NOMO-1 (cell line): ENCODE measurements at regions not wholly inside any gene's neighbourhood (a gene's known extent, or its start where the extent isn't known, plus 50 kb on each side); places are given as distances from the start of the nearest gene placed in this dataset.

Experiments used
- DNase-seq, 2 experiments: peaks; one replicate each; lab custom pipeline; 2025; ENCODE audit not compliant: unreplicated experiment in 2 of 2; lab: John Stamatoyannopoulos, UW

DNA sequence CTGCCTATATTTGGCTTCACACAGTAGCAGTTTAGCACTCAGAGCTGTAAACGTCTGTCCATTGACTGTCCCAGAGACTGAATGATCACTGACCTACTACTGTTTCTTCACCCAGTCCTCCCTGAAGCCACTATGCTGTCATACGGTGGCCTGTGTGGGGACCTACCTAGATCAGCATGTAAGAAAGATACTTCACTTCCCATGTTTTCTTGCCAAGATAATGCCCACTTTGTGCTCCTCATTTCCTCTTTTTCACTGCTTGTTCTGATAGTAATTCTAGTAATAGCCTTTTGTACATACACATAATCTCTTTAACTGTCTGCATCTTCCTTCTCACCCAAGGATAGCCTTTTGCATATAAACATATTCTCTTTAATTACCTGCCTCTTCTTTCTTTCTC lies 109.9 kb upstream of the TIAM2 start:
- no peak for DNase-seq

DNA sequence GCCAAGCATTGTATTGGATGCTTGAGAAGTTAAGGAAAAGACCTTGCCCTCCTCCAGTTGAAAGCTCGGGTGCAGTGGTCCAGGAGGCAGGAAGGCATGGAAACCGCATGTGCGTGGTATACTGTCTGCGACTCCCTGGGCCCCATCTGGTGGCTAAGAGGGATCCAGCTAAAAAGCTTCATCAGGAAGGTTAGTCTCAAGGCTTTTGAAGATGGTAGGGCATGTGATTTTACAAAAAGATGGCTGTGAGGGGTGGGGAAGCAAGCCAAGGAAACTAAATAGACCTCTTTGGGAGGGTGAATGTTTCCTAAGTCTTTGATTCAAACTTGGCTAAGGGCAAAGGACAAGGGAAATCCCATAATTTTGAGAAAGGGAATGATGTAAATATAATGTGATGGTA lies 109.1 kb upstream of the TIAM2 start:
- DNase-seq = no peak

DNA sequence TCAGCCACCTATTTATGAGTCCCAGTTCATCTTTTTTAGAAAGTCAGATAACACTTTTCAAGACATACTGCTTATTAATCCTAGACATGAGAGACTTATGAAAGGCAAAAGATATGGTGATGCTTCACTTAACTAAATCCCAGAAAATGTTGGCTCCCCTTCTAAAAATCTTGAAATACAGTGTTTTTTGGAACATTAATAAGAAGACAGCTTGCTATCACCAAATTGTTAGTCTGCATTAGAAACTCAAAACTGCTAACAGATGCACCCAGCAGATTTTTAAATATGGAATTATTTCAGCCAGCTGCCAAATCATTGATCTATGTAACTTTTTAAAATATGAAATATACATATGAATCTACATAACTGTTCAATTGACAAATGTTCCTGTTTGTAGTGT lies 108.6 kb upstream of the TIAM2 start:
- DNase-seq = no peak

DNA sequence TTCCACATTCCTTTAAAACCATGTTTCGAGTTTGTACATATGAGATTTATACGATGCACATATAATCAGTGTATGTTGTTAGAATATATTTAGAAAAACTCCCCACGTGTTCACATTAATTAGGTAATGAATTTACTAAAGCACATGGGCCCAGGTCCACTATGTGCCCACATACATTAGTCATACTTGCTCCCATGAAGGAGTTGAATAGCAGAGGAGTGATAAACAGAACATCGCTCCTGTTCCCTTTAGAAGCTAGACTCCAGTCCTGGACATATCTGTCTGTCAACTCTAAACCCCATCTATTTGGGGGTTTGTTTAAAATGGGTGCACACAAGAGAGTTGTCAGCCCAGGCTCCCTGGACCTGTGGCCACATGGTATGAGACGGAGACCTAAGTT lies 108.1 kb upstream of the TIAM2 start:
- DNase-seq = no peak

DNA sequence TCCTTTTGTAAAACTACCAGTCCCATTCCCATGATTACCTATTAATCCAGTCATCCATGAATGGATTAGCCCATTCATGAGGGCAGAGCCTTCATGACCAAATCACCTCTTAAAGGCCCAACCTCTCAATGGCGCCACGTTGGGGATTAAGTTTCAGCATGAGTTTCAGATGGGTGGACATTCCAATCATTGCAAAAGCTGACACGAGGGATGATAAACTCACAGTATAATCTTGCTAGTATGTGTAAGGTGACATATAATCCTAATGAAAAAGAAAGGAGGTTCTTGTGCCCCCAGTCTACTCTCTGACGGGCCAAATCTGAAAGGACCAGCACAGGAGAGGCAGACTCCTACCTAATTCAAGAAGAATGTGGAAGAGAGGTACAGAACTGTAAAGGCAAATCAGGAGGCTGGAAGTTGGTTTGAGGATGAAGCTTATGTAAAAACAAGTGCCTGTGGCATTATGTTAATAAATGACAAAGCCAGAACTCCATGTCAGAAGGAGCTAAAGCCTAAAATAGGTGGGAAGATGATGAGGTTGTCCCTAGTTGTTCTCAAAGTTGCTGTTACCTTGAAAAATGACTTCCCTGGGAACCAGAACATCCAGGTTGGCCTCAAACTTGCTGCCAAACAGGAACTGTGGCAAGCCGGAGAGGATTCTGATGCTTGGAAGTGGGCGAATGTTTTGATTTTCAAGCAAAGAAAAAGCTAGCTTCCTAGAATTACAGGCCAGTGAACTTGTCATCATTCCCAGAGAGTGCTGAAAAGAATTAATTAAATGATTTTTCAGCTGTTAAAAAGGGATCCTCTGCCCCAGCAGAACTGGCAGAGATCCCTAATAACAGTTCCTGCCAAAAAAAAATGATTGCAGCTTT lies 106.5 kb upstream of the TIAM2 start:
- DNase-seq = no peak

DNA sequence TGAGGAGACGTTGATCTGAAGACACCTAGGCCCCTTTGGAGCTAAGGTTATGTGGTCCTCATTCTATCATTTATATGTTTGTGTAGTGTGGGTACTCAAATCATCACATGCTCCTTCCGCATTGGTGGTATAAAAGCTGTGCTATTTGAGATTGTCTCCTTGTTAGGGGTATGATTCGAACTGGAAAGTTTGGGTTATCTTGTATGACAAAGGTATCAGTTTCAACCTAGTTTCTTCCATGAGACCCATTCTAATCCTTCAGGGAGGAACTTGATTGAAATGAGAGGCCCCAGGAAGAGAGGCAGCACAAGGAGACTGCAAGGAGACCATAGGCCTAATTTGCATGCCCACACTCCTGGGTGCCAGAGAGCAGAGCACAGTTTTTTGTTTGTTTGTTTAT lies 104.2 kb upstream of the TIAM2 start:
- DNase-seq = no peak

DNA sequence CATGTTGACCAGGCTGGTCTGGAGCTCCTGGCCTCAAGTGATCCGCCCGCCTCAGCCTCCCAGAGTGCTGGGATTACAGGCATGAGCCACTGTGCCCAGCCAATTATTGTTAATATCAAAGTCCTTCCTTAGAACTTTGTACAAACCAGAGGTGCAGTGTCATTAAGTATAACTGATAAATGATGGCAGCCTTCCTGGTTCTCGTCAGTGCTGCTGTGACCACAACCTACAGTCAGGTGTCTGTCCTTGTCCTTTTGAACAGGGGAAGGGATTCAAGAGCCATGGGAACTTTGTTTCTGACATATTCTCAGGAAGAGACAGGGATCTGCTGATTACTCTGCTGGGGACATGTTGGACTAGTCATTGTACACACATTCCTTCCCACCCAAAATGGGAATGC lies 103.2 kb upstream of the TIAM2 start:
- no peak for DNase-seq

DNA sequence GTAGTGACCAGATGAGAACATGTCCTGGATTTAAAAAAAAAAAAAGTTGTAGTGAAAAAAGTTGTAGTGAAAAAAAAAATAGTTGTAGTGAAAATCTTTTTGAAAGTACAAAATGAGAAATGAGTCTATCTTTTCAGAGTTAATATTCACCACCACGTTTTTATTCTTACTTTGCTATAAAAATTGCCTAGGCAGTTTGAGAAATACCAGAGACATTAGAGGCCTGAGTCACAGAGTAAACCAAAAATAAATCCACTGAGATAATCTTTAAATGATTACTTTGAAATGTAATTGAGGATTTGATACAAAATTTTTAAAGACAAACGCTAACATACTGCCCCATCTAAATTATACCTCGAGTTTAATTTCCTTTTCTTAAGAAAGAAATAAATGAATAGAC lies 101.2 kb upstream of the TIAM2 start:
- DNase-seq = no peak

DNA sequence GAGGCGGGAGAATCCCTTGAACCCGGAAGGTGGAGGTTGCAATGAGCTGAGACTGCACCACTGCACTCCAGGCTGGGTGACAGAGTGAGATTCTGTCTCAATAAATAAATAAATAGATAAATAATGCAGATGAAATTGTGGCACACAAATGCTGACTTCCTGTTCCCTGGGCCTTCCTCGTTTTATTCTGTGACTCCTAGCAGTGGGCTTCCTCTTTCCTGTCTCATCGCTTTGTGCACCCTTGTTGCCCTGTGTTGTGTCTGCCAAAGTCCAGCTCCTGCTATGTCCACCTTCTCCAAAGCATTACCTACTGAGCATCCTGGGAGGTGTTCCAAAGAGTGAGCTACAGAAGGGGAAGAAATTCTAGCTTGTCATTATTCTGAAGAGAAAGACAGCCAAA lies 100.2 kb upstream of the TIAM2 start:
- peak; percentile 2 to 28 for DNase-seq

DNA sequence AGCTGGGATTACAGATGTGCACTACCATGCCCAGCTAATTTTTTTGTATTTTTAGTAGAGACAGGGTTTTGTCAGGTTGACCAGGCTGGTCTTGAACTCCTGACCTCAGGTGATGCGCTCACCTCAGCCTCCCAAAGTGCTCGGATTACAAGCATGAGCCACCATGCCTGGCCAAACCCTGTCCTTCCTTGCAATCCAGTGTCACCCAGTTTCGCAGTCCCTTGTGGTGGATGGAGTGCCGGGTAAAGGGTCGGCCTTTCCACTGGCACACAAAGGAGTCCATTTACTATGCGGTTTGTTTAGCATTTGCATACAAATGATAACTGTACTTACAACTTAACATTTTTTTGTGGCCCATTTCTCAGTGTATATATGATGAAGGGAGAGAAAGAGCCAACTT lies 99.3 kb upstream of the TIAM2 start:
- DNase-seq = no peak

DNA sequence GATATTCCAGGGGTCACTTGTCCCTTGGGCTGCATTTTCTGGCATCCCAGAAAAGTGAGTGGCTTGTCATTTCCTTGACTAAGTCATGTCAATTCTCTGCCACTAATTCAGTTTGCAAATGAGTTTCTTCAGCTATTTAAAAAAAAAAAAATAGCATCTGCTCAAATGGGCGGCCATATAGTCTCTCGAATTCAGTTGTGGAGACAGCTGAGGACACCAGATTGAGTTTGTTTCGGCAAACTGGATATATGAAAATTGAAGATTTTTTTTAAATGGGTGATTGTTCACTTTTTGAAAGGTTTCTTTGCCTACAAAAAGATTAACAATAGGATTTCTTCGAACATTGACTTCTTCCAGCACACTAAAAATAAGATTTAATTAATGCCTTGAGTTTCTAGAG lies 96.3 kb upstream of the TIAM2 start:
- DNase-seq = no peak

DNA sequence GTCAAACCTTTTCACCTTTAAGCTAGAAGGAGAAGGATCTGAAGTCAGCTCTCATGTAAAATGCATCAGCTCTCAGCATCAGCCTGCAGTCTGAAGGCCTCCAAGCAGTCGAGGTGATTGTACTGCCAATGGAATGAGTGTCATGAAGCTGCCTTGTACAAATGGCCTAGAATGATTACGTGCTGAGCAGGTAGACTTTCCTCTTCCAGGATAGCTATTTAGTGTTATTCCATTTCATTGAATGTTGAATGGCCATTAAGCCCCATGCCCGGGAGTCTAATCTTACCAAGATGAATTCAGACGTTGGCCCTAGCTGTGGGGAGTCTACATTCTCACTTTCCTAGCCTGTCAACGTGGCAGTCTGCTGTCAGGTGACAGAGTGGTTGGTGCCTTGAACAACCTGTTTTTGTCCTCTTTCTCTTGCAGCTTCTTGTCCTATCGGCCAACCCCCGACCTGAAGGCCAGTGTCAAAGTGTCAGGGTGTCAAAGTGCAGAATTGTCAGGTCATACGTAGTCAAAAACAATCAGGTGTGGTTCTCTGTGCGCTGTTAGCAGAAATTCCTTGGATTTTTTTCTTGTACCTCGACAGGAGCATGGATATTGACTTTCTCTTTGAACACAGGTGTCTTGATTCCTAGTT lies 95.2 kb upstream of the TIAM2 start:
- DNase-seq = no peak

DNA sequence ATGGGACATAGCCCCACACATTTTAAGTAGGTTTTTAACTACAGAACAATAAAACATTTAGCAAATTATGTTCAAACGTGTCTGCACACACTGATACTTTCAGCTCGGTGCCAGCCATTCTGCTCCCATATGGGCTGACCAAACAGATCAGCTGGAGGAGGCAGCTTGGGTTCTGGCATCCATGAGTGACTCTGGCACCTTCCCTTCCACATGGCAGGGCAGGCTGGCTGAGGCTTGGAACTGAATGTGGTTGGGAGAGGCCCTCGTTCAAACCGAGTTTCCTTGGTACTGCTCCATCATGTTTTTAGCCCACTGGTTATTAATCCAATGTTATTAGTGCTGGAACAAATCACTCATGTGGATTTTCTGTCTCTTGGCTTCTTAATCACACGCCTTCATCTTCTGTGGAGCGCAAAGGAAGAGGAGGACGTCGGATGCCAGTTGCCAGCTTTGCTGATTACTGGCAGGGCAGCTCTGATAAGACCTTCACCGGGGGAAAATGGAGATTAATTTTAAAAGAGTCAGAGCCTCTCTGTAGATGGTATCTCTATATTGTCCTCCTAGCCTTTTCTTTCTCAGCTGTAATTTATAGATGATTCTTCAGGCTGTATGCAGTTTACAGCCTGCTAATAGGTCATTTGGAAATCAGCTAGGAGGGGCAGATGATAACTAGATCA lies 93.1 kb upstream of the TIAM2 start:
- no peak for DNase-seq

DNA sequence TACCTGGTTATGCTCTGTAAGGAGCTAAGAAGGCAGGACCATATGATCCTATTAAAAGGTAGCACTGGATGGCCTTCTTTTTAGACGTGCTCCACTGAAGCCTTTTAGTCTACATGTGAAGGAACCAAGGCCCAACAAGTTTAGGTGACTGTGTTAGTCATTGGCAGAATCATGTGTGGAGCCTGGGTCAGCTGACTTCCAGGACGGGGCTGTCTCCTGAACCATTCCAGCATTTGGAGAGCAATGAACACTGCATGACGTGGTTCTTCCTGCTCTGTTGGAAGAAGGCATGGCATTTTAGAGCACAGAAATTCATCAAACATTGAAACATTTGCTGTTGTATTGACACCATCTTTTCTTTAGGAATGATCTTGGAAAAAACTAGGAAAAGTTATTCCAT lies 87.8 kb upstream of the TIAM2 start:
- no peak for DNase-seq

DNA sequence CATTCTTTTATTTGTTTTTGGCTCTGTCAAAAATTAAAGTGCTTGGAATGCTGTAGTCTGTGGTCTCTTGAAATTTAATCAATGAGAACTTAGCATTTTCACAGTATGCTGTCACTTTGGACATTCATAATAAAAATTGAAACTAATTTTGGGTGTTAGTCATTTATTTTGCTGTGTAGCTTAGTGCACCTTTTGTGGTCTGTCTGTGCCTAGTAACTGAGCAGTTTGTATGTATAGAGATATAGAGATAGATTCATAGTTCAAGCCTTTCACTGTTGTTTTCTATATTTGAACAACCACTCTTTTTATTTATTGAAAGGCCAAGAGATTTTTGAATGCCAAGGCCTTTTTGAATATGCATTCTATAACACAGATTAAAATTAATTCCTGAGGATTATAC lies 86.4 kb upstream of the TIAM2 start:
- no peak for DNase-seq

DNA sequence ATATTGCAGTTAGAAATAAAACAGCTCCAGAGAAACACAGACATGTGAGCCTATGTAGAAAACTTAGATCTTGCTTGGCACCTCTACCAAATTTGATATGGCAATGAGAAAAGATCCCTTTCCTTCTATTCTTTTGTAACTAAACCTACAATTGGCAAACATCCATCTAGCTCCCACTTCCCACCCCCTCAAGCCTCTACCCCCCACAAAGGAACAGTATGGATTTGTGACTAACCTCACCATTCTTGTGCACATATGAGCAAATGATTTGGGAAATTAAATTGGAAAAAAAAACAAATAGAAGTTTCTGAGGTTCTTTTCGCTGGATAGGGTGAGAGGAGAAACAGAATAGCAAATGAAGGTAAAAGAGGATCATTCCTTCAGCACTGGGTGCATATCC lies 85.8 kb upstream of the TIAM2 start:
- no peak for DNase-seq

DNA sequence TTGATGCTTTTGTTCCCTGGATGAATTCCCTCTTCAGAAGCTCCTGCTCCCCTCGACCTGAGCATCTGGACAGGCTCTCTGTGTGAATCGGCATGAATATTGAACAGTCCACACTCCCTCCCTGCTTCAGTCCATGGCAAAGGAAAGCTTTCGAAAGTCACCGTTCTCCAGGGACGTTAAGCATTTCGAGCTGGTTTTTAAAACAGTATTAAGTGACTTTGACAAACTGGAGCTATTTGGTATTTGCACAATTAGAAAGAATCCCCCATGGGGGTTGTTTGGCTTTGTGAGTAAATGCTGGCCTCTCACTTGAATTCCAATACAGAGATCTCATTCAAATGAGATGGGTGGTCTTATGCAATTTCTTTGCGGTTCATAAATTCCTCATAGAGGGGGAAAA lies 85.3 kb upstream of the TIAM2 start:
- no peak for DNase-seq

DNA sequence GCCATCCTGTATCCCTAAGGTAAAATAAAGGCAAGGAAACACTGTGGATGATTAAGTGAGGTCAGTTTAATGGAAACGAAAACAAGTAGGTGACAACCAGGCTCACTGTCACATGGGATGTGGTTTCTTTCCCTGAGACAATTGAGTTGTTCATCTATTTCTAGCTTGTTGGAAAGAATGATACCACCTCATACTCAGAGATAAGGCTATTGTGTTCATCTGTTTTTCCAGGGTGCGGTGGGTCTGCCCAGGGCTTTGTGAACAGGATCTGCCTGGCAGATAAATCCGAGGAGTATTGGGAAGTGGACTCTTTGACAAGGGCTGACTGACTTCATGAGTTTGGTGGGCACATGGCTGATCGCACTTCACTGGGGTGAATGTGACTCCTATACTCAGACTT lies 80.8 kb upstream of the TIAM2 start:
- DNase-seq = no peak

DNA sequence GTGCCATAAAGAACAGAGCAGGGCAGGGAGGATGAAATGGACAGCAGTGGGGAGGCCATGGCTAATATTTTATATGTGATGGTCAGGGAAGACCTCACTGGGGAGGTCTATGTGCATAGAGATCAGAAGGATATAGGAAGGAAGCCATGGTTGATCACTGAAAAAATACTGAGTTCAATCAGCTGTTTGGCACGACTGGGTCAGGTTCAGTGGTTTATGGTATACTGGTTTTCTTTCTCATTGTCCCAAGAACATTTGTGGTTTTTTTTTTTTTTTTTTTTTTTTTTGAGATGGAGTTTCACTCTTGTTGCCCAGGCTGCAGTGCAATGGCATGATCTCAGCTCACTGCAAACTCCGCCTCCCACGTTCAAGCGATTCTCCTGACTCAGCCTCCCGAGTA lies 78.3 kb upstream of the TIAM2 start:
- DNase-seq = no peak

DNA sequence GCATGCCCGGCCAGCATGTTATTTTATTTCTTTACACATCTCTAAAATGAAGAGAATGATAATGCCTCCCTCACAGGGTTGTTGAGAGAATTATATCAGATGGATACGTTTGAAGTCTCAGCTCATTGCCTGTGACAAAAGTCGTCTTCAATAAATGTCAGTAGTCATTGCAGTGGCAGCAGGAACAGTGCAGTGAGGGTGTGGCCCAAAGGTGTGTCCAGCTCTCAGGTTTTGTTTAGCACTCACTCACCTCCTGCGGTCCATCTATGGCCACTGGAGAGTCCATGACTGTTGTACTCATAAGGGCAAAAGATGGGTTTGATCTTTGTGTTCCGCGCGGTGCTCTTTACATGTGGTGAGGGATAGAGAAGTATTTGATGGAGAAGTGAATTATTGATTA lies 77.2 kb upstream of the TIAM2 start:
- no peak for DNase-seq

DNA sequence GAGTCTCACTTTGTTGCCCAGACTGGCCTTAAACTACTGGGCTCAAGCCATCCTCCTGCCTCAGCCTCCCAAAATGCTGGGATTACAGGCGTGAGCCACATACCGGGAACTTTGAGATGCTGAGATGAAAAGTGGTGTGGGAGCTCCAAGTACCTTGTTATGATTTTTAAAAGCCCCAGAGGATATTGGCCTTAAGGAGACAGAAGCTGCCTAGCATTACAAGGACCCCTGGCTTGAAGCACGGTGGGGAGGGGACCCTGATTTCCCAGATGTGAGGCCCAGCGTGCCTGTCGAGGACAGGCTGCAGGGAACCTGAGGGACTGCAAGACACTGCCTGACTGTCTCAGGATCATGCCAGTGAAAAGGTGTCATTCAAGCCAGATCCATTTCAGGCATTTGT lies 75.3 kb upstream of the TIAM2 start:
- DNase-seq = no peak
